Hematopoietic multipotent progenitor cell treated with erythropoietin and hydrocortisone succinate and interleukin-3 and kit ligand, for 15 days (in vitro differentiated cells): ENCODE measurements at regions not wholly inside any gene's neighbourhood (a gene's known extent, or its start where the extent isn't known, plus 50 kb on each side); places are given as distances from the start of the nearest gene placed in this dataset.
"Not testable (repeated sequence)": the region's sequence is repeated elsewhere in the genome, so short reads cannot be mapped to it uniquely, and the experiment has no call there.

Experiments
- DNase-seq: peaks from one replicate; pipeline ENCODE4 v3.0.0-alpha.2; 2015; ENCODE audit warnings: low spot score

DNA sequence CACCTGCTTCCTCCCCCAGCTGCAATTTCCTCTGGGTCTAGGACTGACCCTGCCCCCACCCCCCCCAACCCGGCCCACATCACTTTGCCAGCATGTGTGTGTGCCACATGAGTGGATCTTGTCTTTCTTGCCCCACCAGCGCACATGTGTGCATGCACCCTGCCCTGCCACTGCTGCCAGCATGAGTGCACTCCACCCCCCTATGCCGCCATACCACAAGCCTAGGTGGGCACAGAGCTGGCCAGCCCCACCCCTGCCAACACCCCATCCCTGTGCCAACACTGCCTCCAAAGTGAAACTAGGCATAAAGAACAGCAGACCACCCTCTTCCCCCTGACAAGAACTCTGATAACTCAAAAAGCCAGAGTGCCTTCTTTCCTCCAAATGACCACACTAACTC is 296.3 kb upstream of the SGO1 start:
- no peak for DNase-seq

DNA sequence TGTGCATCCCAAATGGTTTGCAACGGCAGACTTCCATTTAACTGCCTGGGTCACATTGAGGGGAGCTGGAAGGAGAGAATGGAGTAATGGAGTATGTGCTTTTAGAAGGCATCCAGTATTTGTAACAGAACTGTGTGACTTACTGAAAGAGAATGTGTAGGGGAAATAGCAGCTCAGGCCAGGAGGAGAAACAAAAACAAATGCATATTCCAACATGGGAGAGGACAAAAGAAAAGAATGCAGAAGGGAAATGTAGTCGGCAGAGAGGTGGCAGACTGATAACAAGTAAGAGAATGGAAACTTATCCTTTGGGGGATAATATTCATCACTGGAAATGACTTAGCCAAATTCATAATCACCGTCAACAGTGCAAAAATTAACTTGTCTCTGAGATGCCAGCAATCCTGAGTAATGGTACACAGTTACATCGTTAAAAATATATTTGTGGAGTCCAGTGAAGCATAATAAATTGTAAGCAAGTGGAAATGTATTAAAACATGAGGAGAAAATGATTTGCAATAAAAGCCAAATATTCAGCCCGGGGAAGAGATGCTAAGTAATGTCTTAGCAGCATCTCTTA is 294.9 kb upstream of the SGO1 start:
- DNase-seq, result no peak

DNA sequence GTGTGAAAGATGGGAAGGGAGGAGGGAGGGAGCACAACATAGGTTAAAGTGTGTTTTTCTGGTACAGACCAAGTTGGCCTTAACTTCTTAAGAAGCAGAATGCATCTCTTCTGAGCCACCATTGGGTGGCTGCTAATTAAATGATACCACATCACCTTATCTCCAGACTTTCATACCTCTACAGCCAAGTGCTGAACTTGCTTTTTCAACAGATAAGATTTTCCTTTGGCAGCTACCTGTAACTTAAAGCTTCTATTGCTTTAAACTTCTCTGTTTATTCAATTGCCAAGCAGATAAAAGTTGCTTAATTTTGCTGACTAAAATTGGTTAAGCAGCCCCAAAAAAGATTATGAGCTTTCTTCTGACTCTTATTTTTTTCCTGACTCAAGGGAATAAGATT is 292.4 kb upstream of the SGO1 start:
- no peak for DNase-seq

DNA sequence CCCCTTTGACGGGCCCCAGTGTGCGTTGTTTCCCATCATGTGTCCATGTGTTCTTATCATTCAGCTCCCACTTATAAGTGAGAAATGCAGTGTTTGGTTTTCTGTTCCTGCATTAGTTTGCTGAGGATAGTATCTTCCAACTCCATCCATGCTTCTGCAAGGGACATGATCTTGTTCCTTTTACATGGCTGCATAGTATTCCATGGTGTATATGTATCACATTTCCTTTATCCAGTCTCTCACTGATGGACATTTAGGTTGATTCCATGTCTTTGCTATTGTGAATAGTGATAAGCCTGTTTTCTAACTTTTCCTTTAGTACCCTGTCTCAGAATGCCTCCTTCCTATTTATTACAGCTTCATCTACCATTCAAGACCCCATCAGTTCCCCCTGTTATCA is 278.2 kb upstream of the SGO1 start:
- not testable (repeated sequence) for DNase-seq

DNA sequence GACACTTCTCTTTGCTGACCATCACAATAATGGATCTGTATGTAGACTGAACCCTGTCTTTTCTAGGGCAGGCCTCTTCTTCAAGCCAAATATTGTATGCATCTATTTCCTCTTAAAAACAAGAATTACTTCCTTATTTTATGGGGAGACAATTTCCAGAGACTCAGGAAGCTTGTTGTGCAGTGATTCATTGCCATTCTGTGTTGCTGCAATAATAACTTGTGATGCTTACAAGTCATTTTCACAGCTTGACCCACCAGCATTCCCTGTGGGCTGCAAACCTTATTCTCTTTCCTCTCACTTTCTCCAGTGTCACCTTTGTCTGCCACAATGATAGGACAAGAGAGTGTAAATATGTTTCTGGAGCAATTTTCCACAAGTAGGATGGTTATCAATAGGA is 276.7 kb upstream of the SGO1 start:
- no peak for DNase-seq

DNA sequence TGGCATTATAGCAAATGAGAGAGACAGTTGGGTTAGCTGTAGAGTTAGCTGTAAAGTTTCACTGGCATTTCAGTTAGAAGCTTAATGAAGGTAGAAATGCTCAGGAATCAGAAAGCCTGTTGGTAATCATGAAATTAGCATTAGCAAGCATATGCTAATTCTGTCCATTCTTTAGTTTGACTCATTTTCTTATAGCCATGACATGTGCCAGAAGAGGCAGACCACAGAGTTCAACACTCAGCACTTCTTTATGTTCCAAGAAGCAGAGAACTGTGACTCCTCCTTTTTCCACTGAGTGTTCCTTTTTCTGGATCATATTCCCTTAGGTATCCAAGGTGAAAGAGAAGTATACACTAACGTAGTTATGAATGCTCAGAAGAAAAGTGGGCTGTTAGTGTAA is 276.2 kb upstream of the SGO1 start:
- DNase-seq, result no peak

DNA sequence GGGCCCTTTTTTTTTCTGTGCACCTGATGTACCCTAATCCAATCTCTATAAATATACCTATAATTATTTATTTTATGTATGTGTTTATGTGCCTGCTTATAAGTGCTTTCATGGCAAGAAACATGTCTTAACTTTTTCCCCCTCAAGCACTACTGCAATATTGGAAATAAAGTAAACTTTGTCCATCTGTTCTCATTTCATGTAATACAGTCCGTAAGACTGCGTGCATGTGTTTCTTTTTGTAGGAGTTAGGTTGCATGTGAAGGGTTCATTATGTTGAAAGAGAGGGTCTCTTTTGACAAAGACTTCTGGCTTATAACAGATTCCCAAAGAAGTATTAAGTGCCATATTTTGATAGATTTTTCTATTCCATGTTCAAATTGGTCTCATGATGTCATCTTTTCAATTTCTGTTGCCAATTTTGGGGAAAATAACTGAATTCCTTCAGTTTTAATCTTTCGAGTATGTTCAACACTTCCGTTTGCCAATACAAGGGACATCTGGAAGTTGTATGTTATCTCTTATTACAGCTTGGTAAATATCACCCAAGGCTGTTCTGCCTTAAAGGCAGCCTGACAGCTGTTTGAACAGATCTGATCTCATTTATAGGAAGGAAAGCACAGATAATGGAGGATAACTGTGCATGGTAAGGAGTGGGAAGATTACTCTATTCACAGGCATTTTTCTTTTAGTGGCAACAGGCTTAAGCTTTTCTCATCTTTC is 273.1 kb upstream of the SGO1 start:
- DNase-seq, result no peak

DNA sequence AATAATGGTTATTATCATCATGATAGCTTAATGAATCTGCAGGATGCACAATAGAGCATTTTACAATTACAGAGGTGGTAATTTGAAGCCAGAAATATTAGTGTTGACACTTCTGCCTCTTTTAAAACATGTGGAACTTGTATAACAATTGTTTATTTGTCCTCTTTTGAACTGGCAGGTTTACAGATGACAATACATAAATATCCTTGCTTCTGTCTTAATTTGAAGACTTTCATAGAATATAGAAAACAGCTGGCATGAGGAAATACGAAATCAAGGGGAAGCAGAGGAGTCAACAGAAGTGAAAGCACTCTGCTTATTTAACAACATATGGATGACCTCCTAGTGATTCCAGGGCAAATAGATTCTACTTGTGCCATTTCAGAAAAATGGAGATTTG is 270.5 kb upstream of the SGO1 start:
- no peak for DNase-seq

DNA sequence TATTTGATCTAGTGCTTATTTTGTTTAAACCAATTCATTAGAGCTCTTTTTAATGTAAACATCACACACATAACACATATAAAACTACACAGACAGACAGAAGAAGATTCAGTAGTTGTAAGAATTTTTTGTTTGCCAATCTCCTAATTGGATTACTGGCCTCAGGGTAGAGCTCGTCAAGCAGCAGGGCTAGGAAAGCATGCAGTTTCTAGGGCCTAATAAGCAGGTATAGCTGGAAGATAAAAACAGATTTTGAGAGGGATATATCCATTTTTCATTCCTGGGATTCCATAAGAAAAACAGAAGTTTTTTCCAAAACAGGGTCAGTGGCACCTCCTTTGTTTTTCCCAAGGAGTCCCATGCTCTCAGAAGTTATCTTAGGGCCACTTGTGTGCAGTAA is 265.2 kb upstream of the SGO1 start:
- no peak for DNase-seq

DNA sequence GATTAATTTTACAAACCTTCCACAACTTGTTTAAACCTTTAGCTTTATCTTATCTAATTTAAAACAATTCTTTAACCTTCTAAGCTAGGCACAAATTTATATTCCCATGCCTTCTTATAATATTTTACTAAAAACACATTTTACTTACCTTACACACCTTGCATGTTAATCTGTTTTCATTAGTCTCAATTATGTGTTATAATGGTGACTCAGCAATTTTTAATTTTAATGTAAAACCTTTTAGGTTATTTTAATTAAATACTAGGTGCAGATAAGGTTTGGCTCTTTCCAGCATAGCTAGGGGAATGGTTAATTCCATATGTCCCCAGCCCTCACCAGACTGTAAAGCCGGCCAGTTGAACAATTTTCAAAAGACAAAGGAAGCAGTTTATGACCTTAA is 264.6 kb upstream of the SGO1 start:
- no peak for DNase-seq

DNA sequence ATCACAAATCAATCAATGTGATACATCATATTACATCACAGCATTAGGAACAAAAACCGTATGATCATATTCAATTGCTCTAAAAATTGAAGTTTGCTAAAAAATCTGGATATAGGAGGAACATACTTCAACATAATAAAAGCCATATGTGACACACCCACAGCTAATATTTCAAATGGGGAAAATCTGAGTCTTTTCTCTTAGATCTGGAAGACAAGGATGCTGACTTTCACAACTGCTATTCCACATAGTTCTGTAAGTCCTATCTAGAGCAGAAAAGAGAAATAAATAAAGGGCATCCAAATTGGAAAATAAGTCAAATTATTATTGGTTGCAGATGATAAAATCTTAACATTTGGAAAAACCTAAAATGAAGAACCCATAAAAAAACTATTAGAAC is 256.8 kb upstream of the SGO1 start:
- DNase-seq, result no peak

DNA sequence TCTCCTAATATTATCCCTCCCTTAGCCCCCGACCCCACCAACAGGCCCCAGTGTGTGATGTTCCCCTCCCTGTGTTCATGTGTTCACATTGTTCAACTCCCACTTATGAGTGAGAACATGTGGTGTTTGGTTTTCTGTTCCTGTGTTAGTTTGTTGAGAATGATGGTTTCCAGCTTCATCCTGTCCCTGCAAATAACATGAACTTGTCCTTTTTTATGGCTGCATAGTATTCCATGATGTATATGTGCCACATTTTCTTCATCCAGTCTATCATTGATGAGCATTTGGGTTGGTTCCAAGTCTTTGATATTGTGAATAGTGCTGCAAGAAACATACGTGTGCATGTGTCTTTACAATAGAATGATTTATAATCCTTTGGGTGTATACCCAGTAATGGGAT is 241.3 kb upstream of the SGO1 start:
- DNase-seq, result not testable (repeated sequence)

DNA sequence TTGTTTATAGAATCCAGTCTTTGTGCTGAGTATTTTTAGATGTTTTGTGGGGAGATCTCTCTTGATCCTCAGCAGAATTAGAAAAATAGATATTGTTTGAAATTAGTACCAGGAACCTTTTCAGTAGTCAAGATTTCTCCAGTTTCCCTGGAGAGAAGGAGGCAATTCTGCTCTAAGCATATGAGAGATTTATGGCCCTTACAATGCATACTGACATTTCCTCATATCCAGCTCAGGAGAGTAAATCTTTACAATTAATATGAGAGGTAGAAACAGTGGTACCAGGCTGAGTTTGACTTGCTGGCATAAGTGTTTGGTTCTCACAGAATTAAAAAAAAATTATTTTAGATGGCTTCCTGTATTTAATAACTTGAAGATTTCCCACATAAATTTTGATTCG is 239.1 kb upstream of the SGO1 start:
- DNase-seq, result no peak

DNA sequence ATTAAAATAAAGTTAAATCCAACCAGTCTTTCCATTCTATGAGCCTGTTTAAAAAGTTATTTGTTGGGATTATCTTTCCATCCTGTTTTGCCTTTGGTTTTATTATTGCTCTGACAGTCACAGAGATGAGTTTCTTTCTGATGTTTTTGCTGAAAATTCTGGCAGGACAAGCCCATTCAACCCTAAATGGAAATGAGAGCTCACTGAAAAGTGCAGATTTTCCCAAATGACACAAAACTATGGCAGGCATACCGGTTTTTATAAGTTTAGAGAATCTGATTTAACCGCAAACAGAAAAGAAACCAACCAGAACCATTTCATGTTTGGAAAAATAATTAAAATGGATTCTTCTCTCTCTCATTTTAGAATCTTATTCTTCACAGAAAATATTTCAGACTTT is 238.1 kb upstream of the SGO1 start:
- DNase-seq, result no peak

DNA sequence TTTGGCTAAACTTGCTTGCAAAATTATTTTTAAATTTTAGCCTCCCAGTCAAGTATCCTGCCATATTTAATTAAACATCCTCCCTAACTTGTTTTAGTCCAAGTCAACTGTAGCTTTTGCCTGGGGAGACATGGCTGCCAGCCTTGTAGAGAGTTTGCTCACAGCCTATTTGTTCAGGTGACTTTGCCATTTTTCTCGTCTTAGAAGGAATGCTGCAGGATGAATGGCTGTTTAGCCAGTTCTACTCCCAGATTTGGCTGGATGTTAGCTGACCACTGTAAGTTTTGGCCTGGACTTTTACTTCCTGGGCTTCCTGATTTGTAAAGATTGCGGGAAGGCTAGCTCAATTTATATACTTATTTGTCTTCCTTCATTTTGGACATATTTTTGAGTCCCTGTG is 236.4 kb upstream of the SGO1 start:
- DNase-seq, result no peak

DNA sequence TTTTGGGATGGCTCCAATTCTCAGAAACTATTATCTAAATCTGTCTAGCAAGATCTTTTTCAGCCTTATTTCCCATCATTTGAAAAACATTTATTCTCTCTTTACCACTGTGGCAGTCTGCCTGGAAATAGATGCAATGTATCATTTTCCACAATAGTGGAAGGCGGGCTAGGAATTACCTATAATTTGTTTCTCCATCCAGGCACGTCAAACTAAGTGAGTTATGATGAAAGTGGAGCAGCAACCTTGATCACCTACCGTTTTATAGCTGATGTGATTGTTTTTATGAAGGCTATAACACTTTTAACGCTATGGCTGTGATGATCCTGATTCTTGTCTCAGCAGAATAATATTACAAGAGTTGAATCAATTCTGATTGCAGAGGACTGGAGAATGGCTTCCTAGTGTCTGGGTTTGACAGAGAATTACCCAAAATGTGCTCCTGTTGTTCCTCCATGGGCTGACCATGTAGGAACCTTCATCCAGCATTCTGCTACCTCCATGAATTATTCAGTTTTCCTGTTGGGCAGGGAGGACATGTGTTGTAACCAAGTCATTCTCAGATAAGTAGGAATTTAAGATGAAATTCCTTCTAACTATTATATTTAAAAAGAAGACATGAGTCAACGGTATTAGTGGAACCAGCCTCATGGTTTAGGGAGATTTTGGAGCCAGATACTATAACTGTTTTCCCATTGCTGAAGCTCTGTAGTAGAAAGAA is 231.5 kb upstream of the SGO1 start:
- DNase-seq, result no peak

DNA sequence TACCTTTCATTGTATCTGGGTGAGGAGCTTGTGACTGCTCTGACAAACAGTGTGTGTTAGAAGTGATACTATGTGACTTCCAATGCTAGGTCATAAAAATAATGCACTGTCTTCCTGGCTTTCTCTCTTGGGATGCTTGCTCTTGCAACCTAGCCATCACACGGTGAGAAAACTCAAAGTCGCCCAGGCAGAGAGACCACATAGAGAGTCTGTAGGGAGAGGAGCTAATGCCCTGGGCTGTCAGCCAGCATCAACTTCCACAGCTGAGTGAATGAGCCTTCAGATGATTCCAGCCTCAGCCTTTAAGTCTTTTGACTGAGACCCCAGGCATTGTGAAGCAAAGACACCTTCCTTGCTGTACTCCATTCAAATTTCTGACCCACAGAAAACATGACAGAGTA is 220.6 kb upstream of the SGO1 start:
- DNase-seq, result no peak

DNA sequence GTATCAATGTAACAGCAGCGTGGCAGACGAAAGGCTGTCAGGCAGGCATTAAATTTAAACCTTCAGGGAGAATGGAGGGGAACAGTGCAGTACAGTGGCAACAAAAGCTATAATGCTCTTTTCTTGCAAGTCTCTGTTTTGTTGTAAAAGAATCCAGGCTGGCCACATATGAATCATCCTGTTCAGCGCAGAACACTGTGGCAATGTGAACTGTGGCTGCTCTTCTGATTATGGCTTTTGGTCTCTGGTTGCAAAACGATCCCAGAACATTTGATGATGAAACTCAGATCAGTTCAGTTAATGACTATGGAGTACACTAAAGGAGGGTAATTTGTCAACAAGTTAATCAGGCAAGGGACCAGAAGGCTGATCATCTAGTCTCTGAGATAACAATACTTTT is 219.7 kb upstream of the SGO1 start:
- DNase-seq, result no peak

DNA sequence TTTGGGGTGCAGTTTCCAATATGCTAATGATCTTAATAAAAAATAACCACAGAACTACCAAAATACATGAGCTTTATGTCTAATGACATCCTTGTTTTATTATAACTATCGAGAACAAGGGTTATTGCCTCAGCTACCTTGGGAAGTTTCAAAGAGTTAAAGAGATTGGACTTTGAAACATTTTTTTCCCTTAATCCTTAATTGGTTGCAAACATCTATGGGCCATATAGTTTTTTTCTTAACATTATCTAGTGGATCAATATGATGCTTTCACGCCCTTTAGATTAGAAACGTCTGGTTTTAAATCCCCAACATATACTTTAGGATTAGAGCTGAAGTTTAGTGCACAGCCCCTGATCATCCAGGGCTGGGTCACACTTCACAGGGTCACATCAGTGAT is 219.2 kb upstream of the SGO1 start:
- no peak for DNase-seq

DNA sequence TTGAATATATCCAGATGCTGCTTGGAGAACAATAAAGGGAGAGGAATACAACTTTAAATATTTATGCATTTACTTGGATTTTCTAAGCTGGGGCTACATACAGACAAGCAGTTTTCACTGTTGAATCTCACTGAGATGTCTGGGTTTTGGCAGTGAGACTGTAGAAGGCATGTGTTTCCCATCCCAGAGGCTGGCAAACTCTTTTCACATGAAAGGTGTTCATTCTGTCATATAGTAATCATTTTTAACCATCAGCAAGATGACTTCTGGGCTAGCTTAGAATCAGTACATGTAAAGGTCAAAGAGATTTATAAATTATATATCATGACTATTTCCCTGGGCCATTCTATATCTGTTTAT is 218.7 kb upstream of the SGO1 start:
- DNase-seq, result no peak

DNA sequence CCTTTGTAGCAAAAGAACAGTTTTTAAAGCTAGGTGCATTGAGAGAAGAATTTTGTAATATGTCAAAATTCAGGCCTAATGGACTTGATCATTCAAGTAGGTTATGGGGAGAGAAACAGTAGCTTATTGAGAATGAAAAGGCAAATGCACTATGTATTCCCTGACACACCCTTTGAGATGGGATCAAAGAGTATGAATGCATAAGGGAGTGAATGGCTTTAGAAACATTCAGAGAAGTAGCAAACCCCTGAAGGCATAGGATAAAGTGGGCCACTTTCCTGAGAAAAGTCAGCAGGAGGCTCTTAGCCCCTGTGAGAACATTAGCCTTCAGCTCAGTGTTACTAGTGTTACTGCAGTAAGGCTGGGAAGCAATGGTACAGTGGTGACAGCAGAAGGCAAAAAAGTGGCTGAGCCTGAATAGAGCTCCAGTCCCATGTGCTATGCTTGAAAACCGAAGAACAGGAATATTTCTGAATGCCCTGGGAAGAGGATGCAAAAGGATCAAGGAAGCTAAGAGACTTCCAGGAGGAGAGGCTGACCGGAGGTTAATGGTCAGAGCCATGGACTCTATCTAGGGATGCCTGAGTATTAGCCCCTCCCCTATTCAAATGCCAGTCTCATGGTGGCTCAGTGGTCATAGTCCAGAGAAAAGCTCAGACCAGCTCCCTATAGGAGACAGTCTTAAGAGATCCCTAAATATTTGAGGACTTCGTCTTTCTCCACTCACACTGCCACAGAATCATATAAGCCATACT is 218.2 kb upstream of the SGO1 start:
- DNase-seq, result no peak

DNA sequence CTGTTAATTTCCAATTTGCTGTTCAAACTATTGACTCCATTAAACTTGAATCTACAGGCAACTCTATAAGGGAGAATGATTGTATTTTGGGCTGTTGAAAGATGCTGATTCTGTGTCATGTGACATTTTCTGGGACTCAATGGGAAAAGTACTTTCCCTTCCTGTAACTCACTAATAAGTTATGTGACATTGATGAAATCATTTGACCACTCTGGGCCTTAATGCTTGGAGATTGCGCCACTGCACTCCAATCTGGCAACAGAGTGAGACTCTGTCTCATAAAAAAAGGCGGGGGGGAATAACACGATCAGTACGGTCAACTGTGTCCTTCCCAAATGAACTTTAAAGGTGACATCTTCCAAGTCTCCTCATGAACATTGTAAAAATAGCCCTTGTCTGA is 215.2 kb upstream of the SGO1 start:
- no peak for DNase-seq

DNA sequence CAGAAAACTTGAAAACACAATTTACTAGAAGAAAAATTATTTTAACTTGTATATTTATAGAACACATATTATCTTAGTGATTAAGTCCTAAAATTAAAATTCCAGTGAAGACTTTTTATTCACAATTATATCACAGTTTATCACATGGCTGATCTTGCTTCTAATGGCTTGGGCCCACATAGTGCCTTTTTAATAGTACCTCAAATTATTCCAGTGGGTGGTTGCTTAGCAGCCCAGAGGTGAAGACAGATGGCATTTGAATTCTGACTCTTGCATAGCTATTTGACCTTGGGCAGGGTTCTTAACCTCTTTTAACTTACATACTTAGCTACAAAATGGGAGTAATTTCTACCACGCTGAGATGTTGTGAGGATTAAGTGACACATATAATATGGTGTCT is 214.7 kb upstream of the SGO1 start:
- DNase-seq, result no peak
